ENCODE measurements at regions not wholly inside any gene's neighbourhood (a gene's known extent, or its start where the extent isn't known, plus 50 kb on each side); places are given as distances from the start of the nearest gene placed in this dataset.

DNA sequence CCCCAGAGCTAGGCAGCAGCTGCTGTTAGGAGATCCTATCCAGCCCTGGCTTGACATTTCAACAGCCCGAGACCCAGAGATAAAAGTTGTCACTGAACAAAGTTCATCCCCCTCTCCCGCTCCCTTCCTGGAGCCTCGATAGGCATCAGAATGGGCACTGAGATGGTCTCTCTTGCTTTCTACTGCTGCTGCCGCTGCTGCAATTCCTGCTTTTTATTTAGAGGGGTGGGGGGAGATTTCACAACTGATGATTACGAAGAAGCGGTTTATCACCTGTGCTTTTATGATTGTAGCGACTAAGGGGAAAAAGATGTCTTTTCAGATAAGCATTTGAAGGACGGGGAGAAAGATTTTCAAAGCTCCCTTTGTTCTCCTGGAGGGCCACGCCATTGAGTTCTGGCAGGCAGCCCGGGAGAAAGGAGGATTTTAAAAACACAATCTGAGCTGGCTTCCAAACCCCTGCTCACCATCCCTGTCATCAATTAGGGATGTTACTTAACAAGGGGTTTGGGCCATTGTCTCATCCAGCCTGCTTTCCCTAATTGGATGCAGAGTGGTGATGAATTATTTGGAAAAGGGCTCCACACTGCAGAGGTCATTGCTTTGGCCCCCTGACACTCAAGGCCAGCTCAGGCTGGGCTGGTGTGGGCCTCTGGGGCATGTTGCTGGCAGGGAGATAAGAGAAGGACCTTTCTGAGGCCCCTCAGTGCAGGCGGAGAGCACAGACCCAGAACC, 344.7 kb downstream of the BUD13 start:
- TF ChIP-seq NFIC (IDR thresholded peaks at IDR 0.05; ENCODE audit: borderline replicate concordance) (peak; percentile 41; the same call in 1 of the 2 replicates), SIN3A (IDR thresholded peaks at IDR 0.05; ENCODE audit: borderline replicate concordance, low read depth, low read length) (no peak), TAF1 (IDR thresholded peaks at IDR 0.05; ENCODE audit: borderline replicate concordance, low read depth, low read length) (no peak), EP300 (IDR thresholded peaks at IDR 0.05; ENCODE audit: borderline replicate concordance in 1 of 2, low read depth in 1 of 2, low read length in 1 of 2) (peak; percentile 27 to 97; a peak in 3 of 4 replicates), CTCF (IDR thresholded peaks at IDR 0.05) (no peak), NRF1 (IDR thresholded peaks at IDR 0.05; ENCODE audit: low read depth, low read length) (no peak), FOXM1 (IDR thresholded peaks at IDR 0.05; ENCODE audit: low read depth) (no peak), ZBTB33 (IDR thresholded peaks at IDR 0.05; ENCODE audit: borderline replicate concordance, low read depth) (no peak), REST (IDR thresholded peaks at IDR 0.05; ENCODE audit: low read depth, low read length) (no peak), USF2 (IDR thresholded peaks at IDR 0.05; ENCODE audit: borderline replicate concordance, low read depth, low read length) (no peak), POLR2AphosphoS5 (IDR thresholded peaks at IDR 0.05; ENCODE audit: low read depth, low read length) (0 out of 2 replicates have a peak, but pooled peaks have one; percentile 8), JUND (IDR thresholded peaks at IDR 0.05) (0 out of 2 replicates have a peak, but pooled peaks have one; percentile 5)

Data from SK-N-SH (cell line).